SH-SY5Y (cell line): ENCODE measurements at regions not wholly inside any gene's neighbourhood (a gene's known extent, or its start where the extent isn't known, plus 50 kb on each side); places are given as distances from the start of the nearest gene placed in this dataset.

Experiments used
- GATA2 ChIP-seq: IDR thresholded peaks from 2 replicates; pipeline ENCODE4 v1.6.1; 2011; ENCODE audit warnings: mild to moderate bottlenecking, low read depth, low read length
- GATA3 ChIP-seq: IDR thresholded peaks from 2 replicates; pipeline ENCODE4 v1.6.1; 2011; ENCODE audit warnings: low read depth, mild to moderate bottlenecking, low read length, moderate library complexity

GRCh38 chr16:74232806-74233465 lies 63.7 kb upstream of the PSMD7 start:
- TF ChIP-seq GATA3: no peak
- TF ChIP-seq GATA2: no peak

DNA sequence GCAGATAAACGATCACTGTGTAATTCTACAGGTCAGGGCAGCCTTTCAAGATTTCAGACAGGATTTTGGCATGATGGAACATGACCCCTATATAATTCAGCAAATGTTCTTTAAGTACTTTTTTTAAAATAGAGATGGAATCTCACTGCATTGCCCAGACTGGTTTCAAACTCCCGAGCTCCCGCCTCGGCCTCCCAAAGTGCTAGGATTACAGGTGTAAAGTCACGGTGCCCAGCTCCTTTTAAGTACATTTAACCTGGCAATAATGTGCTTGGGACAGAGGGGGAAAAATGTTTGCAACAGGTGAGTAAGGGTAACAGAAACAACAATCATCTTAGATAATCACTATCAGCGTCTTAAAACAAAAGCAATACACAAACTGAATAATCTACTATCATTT lies 66.5 kb upstream of the PSMD7 start:
- TF ChIP-seq GATA3 (no peak), GATA2 (no peak)

DNA sequence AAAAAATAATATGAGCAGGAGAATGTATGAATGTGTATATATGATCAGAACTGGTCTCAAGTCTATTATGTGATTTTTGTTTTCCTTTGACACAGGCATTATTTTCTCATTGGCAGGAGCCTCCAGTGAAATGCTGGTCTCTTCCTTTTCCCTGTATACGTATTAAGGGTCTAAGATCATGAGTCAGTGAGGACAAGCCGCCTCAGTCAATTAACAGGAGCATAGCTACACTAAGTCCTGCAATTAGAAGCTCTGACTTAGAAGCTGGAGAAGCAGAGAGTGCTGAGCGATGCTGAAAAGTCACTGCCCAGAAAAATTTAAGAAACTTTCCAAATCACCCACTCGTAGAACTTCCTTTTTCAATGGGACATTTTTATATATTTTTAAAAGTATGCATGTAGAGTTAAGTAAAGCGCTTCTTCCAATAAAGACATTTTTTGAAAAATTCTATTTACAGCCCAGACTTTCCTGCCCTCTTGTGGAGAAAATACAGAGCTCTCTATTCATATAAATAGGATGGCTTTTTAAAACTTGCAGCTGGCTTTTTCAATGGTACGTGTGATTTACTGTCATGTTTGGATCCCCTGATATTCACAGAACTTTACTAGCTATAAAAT lies 70.2 kb upstream of the PSMD7 start:
- TF ChIP-seq GATA2 (no peak), GATA3 (no peak)

GRCh38 chr16:74224828-74225612 lies 71.6 kb upstream of the PSMD7 start:
- no peak for TF ChIP-seq GATA3
- no peak for TF ChIP-seq GATA2

GRCh38 chr16:74221828-74222227 lies 74.8 kb upstream of the PSMD7 start:
- no peak for TF ChIP-seq GATA3
- TF ChIP-seq GATA2: no peak

DNA sequence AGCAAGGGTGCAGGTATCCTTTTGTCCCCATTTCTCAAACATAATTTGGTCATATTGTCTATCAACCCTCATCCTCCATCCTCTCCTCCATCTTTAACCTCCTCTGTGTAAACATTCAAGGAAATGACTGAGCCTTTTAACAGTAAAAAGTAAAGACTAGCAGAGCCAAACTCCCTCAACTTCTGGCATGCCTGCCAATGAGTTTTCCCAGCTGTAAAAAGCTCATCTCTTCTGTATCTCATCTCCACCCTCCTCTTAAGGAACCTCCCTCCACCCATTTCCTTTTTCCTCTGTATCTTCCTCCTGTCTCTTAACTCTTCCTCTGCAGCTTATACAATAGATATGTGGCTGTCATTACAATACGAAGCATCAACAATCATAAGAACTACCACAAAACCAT lies 76.9 kb upstream of the PSMD7 start:
- TF ChIP-seq GATA2 (no peak), GATA3 (no peak)

- TF ChIP-seq GATA3 (no peak), GATA2 (no peak)
Observed at GRCh38 chr16:74218871-74219270, 77.7 kb upstream of the PSMD7 start.

DNA sequence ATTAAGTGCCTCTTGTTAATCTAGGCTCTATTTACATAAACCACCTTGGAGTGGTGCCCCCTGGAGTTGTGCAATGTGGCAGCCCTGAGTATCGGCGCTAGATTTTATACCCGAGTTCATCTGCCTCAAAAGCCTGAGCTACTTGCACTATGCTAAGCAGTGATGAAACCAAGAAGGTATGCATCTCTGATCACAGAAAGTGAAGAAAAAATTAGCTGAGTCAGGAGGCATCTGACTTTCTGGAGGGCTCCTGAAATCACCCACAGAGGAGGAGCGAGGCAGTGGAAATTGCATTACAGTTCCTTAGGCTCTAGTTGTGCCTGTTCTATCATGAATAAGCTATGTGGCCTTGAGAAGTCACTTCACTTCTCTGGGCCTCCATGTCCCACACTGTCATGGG lies 80.3 kb upstream of the PSMD7 start:
- TF ChIP-seq GATA3 (no peak), GATA2 (no peak)

DNA sequence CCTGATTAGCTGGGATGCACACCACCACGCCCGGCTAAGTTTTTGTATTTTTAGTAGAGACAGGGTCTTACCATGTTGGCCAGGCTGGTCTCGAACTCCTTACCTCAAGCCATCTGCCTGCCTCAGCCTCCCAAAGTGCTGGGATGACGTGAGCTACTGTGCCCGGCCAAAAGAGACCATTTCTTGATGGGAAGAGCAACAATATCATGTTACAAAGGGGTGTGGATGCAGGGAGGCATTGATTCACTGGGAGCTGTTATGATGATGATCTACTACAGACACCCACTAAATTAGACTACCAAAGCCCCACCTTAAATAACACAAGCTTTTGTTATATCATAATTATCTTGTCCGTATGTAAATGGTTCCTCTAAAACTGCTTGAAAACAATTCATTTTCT lies 81.4 kb upstream of the PSMD7 start:
- TF ChIP-seq GATA2 (no peak), GATA3 (no peak)

DNA sequence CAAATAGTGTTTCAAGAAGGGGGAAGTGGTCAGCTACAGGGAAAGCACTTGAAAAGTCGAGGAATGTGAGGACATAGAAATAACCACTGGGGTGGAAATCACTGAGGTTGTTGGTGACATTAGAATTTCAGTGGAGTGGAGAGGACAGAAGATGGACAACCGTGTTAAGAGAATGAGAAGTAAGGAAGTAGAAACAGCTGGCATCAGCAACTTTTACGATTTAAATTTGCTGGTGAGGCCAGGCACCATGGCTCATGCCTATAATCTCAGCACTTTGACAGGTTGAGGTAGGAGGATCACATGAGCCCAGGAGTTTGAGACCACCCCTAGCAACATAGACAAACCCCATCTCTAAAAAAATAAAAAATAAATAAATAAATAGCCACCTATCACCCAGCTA lies 83.2 kb upstream of the PSMD7 start:
- TF ChIP-seq GATA3 (no peak), GATA2 (no peak)

- TF ChIP-seq GATA3 (no peak), GATA2 (no peak)
Observed at GRCh38 chr16:74210245-74210644, 86.4 kb upstream of the PSMD7 start.

GRCh38 chr16:74202009-74202408 lies 94.6 kb upstream of the PSMD7 start:
- TF ChIP-seq GATA2 (no peak), GATA3 (no peak)

- TF ChIP-seq GATA3 (no peak), GATA2 (no peak)
Observed at GRCh38 chr16:74201576-74201975, 95.0 kb upstream of the PSMD7 start.

DNA sequence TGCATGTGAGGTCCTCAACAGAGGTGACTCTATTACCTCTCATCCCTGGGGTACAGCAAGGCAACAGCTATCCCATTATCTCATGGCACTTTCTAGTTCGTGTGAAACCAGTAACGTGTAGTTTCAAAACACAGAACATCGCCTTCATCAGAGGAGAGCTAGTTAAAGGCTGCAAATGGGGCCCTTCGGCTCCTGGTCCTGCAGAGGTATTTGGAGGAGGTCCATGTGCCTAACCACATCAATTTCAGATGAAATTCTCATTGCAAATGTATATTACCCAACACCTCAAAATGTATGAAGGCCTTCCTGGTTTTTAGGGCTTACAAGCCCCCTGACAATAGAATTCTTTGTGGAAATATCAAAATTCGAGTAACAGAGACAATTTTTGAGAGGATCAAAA lies 95.7 kb upstream of the PSMD7 start:
- TF ChIP-seq GATA2 (no peak), GATA3 (no peak)

DNA sequence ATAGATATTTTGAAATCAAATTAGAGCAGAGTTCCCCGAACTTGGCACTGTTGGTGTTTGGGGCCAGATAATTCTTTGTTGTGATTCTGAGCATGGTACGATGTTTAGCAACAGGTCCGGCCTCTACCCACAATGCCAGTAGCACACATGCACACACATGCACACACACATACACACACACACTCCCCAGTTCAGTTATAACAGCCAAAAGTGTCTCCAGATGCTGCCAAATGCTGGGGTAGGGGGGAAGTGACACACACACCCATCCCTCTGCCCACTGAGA lies 96.8 kb upstream of the PSMD7 start:
- no peak for TF ChIP-seq GATA2
- no peak for TF ChIP-seq GATA3
